Cerebellar cortex (tissue), 1 donor: ENCODE measurements at regions not wholly inside any gene's neighbourhood (a gene's known extent, or its start where the extent isn't known, plus 50 kb on each side); places are given as distances from the start of the nearest gene placed in this dataset.
"Not testable (repeated sequence)": the region's sequence is repeated elsewhere in the genome, so short reads cannot be mapped to it uniquely, and the experiment has no call there.

Source experiments
- DNase-seq: peaks from one replicate; pipeline ENCODE4 v3.0.0-alpha.2; 2015; ENCODE audit warnings: low spot score

DNA sequence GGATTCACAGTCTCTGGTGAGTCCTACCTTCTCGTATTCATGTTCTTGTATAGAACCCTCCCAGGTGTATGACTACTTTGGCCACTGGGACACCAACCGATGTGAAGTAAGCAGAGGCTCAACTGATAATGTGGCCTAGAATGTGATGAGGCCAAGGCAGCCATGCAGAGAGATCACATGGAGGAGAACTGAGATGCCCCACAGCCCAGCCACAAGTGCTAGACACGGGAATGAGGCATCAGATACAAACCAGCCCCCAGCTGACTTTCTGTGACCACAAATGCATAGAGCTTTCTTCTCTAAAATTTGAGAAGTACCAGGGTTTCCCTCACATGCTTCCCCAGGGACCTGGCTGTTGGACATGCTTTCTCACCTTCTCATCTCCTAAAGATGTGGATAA is 375.7 kb downstream of the CCSER2 start:
- no peak for DNase-seq

DNA sequence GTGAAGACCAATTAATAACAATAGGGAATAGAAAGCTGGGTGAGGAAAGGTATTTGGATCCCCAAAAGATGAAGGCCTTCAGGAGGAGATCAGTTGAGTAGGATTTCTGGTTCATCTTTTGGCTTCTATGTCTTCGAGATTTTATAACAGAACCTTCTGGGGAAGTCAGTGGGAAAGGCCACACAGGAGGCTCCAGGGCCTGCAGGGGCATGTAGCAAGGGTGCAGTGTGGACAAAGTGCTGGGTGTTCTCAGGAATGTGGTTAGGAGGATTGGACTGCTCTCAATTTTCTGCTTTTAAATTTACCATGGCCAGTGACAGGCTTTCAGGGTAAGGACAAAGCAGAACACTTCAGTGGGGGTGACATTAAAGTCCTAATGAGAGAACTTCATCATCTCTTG is 378.0 kb downstream of the CCSER2 start:
- DNase-seq: no peak

DNA sequence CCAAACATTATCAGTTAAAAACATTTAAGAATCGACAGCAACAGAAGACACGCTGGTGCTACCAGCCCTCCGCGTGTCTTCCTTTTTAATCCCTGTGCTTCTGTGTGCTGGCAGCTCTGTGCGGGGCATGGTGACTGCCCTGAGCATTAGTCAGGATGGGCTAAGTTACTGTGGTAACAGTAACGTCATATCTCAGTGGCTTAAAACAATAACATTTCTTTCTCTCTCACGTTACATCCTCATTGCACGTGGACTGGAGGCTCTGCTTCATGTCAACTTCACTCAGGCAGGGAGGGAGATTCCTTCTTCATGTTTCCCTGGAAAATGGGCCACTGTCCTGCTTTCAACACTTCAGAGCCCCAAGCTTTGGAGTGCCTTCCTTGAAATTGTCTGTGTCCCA is 378.5 kb downstream of the CCSER2 start:
- DNase-seq: no peak

DNA sequence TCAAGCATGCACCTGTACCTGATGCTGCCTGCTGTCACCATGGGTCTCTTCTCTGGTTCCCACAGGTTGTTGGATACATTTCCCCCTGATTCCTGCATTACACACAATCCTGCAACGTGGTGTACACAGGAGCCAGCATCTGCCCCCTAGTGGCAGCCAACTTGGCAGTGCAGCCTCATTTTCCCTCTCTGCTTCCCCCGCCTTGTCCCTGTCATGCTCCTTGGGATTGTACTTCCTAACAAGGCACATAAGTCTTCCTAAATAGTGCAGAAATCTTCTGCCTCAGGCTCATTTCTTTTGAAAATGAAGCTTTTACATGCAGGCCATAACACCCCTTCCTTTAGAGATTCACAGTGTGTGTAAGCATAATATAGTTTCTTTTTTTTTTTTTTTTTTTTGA is 387.5 kb downstream of the CCSER2 start:
- DNase-seq: peak; percentile 27

GRCh38 chr10:84718877-84719616 is 390.7 kb downstream of the CCSER2 start:
- no peak for DNase-seq

DNA sequence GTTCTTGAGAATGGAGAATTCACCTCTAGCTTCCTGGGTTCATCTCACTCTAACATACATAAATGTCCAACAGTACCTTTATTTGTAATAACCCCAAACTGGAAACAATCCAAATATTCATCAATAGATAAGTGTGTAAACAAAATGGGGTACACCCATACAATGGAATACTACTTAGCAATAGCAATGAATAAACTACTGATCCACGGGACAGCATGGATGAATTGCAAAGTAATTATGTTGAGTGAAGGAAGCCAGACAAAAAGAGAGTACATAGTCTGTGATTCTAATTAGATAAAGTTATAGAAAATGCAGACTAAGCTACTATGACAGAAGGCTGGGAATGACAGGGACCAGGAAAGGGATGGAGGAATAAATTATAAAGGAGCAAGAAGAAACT is 391.3 kb downstream of the CCSER2 start:
- DNase-seq: no peak

DNA sequence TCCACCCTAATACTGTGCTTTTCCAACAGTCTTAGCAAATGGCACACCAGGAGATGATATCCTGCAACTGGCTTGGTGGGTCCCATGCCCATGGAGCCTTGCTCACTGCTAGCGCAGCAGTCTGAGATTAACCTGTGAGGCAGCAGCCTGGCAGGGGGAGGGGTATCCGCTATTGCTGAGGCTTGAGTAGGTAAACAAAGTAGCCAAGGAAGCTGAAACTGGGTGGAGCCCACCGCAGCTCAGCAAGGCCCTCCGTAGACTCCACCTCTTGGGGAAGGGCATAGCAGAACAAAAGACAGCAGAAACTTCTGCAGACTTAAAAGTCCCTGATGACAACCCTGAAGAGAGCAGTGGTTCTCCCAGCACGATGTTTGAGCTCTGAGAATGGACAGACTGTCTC is 399.0 kb downstream of the CCSER2 start:
- no peak for DNase-seq

DNA sequence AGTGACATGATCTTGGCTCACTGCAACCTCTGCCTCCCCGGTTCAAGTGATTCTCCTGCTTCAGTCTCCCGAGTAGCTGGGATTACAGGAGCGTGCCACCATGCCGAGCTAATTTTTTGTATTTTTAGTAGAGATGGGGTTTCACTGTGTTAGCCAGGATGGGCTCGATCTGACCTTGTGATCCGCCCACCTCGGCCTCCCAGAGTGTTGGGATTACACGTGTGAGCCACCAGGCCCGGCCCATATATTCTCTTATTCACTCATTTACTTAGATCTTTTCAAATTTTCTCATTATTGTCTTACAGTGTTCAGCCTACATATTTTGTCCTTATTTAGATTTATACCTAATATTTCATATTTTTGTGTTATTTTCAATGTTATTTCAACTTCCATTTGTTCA is 410.7 kb downstream of the CCSER2 start:
- DNase-seq: not testable (repeated sequence)

GRCh38 chr10:84739641-84740040 is 411.3 kb downstream of the CCSER2 start:
- no peak for DNase-seq

DNA sequence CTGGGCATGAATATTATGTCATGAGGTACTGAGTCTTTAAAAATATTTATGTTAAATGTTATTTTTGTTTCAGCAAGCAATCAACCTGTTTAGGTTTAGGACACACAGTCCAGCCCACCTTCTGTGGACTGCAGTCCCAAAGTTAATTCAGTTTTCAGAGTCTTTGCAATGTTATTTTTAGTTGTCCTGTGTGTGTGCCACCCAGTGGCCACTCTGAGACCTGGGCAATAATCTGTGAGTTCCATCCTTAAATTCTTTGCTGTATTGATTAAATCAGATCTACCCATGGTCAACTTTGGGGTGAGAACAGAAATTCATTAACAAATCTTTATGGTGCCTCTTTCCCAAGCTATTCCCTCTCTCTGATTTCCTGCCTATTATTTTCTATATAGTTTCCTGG is 415.1 kb downstream of the CCSER2 start:
- DNase-seq: no peak

DNA sequence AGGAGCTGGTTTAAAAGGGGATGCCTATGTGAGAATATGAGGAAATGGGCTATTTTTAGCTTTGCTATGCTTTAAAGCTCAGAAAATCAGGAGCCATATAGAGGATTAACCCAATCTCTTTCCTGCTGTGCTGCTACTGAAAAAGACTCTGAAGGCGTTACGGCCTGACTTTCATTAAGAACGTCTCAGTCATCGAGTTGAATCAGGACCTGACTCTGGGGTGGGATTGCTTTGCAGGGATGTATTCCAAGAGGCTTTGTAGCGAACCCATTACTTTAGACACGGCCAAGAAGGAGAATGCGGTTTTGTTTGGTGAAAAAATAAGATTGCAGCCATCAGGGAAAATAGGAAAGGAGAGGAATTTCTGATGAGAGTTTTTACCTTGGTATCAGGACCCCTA is 426.9 kb downstream of the CCSER2 start:
- no peak for DNase-seq

DNA sequence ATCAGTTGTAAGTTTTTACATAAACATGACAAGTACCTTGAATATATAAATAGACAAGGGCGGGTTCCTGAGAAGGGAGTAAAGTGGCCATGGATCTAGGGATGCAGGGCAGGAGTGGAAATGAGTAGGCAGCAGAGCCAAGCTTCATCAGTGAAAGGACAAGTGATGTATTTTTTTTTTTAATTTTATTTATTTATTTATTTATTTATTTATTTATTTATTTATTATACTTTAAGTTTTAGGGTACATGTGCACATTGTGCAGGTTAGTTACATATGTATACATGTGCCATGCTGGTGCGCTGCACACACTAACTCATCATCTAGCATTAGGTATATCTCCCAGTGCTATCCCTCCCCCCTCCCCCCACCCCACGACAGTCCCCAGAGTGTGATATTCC is 428.3 kb downstream of the CCSER2 start:
- not testable (repeated sequence) for DNase-seq

- DNase-seq: not testable (repeated sequence)
These were observed 433.7 kb downstream of the CCSER2 start for GRCh38 chr10:84761994-84762614.

GRCh38 chr10:84762754-84763394 is 434.5 kb downstream of the CCSER2 start:
- DNase-seq: no peak

- no peak for DNase-seq
These were observed 435.6 kb downstream of the CCSER2 start for GRCh38 chr10:84763965-84764364.

DNA sequence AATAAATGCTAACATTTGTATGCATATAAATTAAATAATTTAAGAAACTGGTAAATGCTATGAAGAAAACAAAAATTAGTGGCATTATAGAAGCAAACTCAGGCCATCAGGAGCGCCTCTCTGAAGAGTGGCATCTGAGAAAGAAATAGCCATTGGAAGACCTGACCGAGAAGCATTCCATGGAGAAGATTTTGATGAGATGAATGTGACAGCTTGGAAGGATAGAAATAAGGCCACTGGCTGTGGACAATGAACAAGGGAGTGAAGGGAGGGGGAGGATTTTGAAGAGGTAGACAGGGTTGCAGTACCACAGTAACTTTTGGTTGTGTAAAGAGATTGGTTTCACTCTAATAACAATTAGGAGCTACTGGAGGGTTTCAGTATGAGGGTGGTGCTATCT is 436.7 kb downstream of the CCSER2 start:
- no peak for DNase-seq

DNA sequence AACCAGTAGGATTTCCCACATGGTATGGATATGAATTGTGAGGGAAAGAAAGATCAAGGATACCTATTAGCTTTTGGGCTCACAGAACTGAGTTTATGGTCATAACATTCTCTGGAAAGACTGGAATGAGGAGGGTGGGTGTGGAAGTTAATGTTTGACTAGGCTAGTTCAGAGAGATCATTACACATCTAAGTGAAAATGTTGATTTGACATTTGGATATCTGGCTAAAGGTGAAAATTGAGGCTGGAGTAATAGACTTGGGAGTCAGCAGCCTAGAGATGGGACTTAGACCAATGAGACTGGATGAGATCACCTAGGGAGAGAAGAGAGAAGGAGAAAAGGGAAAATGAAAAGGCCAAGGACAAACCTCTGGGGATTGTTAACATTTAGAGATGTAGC is 437.3 kb downstream of the CCSER2 start:
- no peak for DNase-seq

- DNase-seq: no peak
These were observed 438.5 kb downstream of the CCSER2 start for GRCh38 chr10:84766923-84767322.

- DNase-seq: no peak
These were observed 439.7 kb downstream of the CCSER2 start for GRCh38 chr10:84768132-84768531.

- DNase-seq: no peak
These were observed 442.4 kb downstream of the CCSER2 start for GRCh38 chr10:84770824-84771223.

DNA sequence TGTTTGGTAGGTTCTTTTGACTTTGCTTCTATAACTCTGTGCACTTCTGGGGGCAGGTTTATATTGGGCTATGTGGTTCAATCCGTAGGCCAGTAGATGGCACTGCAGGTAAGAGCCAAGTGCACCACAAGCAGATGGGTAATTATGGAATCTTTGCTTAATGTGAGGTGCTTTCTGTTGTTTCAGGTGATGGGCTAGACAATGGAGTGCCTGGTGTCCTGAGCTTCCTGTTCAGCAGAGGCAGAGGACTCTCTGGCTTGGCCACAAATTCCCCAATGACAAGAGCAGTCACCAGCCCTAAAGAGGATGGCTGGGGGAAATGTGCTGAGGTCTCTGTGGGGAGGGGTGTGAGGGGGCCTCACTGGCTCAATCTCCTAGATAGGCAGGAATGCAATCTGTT is 455.0 kb downstream of the CCSER2 start:
- peak; percentile 40 for DNase-seq

GRCh38 chr10:84783909-84784308 is 455.5 kb downstream of the CCSER2 start:
- no peak for DNase-seq

DNA sequence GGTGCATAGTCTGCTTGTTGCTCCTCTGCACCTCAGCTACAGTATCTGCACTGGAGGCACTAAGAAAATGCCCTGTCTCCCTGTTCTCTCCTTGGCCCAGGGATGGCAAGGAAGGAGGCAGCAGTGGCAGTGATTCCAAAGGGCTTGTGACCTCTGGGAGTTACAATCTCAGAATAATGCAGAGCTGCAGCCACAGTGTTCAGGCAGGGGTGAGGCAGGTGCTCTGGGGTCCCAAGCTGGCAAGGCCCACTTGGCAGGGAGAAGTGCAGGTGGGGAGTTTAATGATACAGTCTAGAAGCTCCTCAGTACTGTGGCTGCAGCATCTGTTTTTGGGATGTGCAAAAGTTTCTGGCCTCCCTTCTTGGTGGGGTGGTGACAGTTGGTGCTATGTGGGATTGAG is 456.4 kb downstream of the CCSER2 start:
- DNase-seq: no peak
